Parathyroid adenoma (tissue), 2 donors: ENCODE measurements at regions not wholly inside any gene's neighbourhood (a gene's known extent, or its start where the extent isn't known, plus 50 kb on each side); places are given as distances from the start of the nearest gene placed in this dataset.

Source experiments
- H2AFZ ChIP-seq: fragments of 300-600 bp; sonication (generic); one replicate; pipeline ENCODE4 v1.7.0; 2017; ENCODE audit warnings: antibody characterized with exemption, mild to moderate bottlenecking
- H3K27ac ChIP-seq: fragments of 300-600 bp; sonication (generic); one replicate; pipeline ENCODE4 v1.7.0; 2017
- H3K27me3 ChIP-seq: fragments of 300-600 bp; sonication (generic); one replicate; pipeline ENCODE4 v1.7.0; 2017; ENCODE audit warnings: low read length; ENCODE audit not compliant: control insufficient read depth, insufficient read depth
- H3K36me3 ChIP-seq: fragments of 300-600 bp; sonication (generic); one replicate; pipeline ENCODE4 v1.7.0; 2017; ENCODE audit warnings: low read length; ENCODE audit not compliant: control insufficient read depth, insufficient read depth
- H3K4me1 ChIP-seq: fragments of 300-600 bp; sonication (generic); one replicate; pipeline ENCODE4 v1.7.0; 2017; ENCODE audit warnings: control low read depth
- H3K4me2 ChIP-seq: fragments of 300-600 bp; sonication (generic); one replicate; pipeline ENCODE4 v1.7.0; 2017; ENCODE audit warnings: low read length
- H3K4me3 ChIP-seq: fragments of 300-600 bp; sonication (generic); one replicate; pipeline ENCODE4 v1.7.0; 2017; ENCODE audit warnings: low read depth, low read length
- H3K79me2 ChIP-seq: fragments of 300-600 bp; sonication (generic); one replicate; pipeline ENCODE4 v1.7.0; 2017; ENCODE audit warnings: control low read depth
- H3K9ac ChIP-seq: fragments of 300-600 bp; sonication (generic); one replicate; pipeline ENCODE4 v1.7.0; 2017; ENCODE audit warnings: mild to moderate bottlenecking
- H3K9me3 ChIP-seq: fragments of 300-600 bp; sonication (generic); one replicate; pipeline ENCODE4 v1.7.0; 2017; ENCODE audit warnings: low read length; ENCODE audit not compliant: control insufficient read depth
- CTCF ChIP-seq: fragments of 300-600 bp; sonication (generic); IDR thresholded peaks from one replicate; pipeline ENCODE4 v1.7.0; 2017; ENCODE audit warnings: antibody characterized with exemption, mild to moderate bottlenecking
- donor health status: primary hyperparathyroidism.

GRCh38 chr16:85327731-85328675 is 215.7 kb upstream of the CIBAR2 start:
- peaks cover 3% of the 10 kb centered on the region for H3K4me1 ChIP-seq
- peaks cover 18% of the 10 kb centered on the region for H3K79me2 ChIP-seq
- H3K4me2 ChIP-seq, result no peak overlapping the region
- H3K27ac ChIP-seq, result no peak overlapping the region
- H3K9me3 ChIP-seq, result no peaks in the 10 kb centered on the region
- no peak overlapping the region for H2AFZ ChIP-seq
- no peaks in the 10 kb centered on the region for H3K27me3 ChIP-seq
- no peaks in the 10 kb centered on the region for H3K36me3 ChIP-seq
- no peak for TF ChIP-seq CTCF
- H3K4me3 ChIP-seq, result no peak overlapping the region
- H3K9ac ChIP-seq, result no peak overlapping the region

- Histone ChIP-seq H3K79me2 (peaks cover 11% of the 10 kb centered on the region), H3K9ac (no peak overlapping the region), H3K9me3 (no peaks in the 10 kb centered on the region), H3K27me3 (no peaks in the 10 kb centered on the region), H3K4me1 (peaks cover 3% of the 10 kb centered on the region), H3K4me2 (no peak overlapping the region), H2AFZ (no peak overlapping the region), H3K27ac (no peak overlapping the region), H3K36me3 (no peaks in the 10 kb centered on the region), H3K4me3 (no peak overlapping the region)
- TF ChIP-seq CTCF, result no peak
Measured at GRCh38 chr16:85328676-85329058, 216.4 kb upstream of the CIBAR2 start.

DNA sequence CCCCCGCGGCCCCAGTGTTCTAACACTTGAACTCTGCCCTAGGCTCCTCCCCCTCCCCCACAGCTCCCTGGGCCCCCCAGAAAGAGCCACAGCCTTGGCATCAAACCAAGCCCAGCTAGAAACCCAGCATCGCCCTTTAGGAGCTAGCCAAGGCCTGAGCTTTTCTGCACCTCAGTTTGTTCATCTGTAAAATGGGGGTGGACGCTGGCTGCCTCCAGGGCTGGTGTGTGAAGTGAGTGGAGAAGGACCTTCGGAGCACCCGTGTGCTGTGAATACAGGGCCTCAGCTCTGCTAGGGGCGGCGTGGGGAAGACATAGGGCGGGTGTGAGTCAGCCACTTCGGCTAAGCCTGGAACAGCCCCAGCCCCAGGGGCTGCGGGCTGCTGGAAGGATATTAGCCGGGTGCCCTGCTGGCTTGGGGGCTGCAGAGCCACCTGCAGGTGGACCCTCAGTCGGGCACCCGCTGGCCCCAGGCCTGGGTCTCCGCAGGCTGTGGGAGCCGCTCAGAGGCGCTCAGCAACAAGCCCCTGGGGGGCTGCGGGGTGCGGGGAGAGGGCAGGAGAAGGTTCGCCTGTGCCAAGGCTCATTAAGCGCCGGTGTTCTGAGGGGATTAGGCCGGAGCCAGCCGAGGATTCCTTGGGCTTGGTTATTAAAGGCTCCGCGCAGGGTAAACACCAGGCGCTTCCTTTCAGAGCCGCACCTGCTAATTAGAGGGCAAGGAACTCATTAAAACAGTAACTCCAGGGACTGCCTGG is 217.0 kb upstream of the CIBAR2 start:
- peaks cover 3% of the 10 kb centered on the region for H3K4me1 ChIP-seq
- no peak overlapping the region for H3K4me2 ChIP-seq
- no peak overlapping the region for H3K4me3 ChIP-seq
- no peak overlapping the region for H3K9ac ChIP-seq
- no peaks in the 10 kb centered on the region for H3K27me3 ChIP-seq
- H3K79me2 ChIP-seq, result peaks cover 8% of the 10 kb centered on the region
- TF ChIP-seq CTCF, result no peak
- no peaks in the 10 kb centered on the region for H3K36me3 ChIP-seq
- no peak overlapping the region for H2AFZ ChIP-seq
- no peaks in the 10 kb centered on the region for H3K9me3 ChIP-seq
- H3K27ac ChIP-seq, result no peak overlapping the region

- Histone ChIP-seq H3K9ac (no peak overlapping the region), H3K79me2 (peaks cover 8% of the 10 kb centered on the region), H3K9me3 (no peaks in the 10 kb centered on the region), H3K4me1 (peaks cover 5% of the 10 kb centered on the region), H3K27me3 (no peaks in the 10 kb centered on the region), H3K27ac (no peak overlapping the region), H2AFZ (no peak overlapping the region), H3K36me3 (no peaks in the 10 kb centered on the region), H3K4me3 (no peak overlapping the region), H3K4me2 (no peak overlapping the region)
- TF ChIP-seq CTCF, result no peak
Measured at GRCh38 chr16:85330006-85330693, 217.9 kb upstream of the CIBAR2 start.
